OCI-LY3 (cell line): ENCODE measurements at regions not wholly inside any gene's neighbourhood (a gene's known extent, or its start where the extent isn't known, plus 50 kb on each side); places are given as distances from the start of the nearest gene placed in this dataset.

Experiments
- EZH2phosphoT487 ChIP-seq: fragments of 200-600 bp; shearing (Covaris generic); IDR thresholded peaks from 2 replicates; pipeline ENCODE4 v1.6.1; 2018; ENCODE audit warnings: antibody characterized with exemption, mixed run types, low read depth
- TF ChIP-seq, protein P1 (sequence below): fragments of 200-600, 300-600 bp; sonication (generic); IDR thresholded peaks from 2 replicates; pipeline ENCODE4 v1.5.1; 2014; ENCODE audit warnings: antibody characterized with exemption, low read length, low read depth

DNA sequence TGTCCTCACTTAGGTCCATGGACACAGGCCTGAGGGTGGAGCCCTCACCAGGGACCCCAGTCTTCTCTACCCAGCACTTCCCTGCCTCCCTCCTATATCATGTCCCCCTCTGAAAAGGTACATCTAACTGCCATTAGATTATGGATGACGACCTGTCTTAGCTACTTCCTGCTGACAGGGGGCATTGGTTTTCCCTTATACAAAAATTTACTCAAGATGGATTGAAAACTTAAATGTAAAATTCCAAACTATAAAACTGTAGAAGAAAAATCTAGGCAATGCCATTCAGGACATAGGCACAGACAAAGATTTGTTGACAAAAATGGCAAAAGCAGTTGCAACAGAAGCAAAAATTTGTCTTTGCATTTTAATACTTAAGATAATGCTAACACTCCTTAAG is 623.2 kb upstream of the FAM174A start:
- TF ChIP-seq, protein P1, sequence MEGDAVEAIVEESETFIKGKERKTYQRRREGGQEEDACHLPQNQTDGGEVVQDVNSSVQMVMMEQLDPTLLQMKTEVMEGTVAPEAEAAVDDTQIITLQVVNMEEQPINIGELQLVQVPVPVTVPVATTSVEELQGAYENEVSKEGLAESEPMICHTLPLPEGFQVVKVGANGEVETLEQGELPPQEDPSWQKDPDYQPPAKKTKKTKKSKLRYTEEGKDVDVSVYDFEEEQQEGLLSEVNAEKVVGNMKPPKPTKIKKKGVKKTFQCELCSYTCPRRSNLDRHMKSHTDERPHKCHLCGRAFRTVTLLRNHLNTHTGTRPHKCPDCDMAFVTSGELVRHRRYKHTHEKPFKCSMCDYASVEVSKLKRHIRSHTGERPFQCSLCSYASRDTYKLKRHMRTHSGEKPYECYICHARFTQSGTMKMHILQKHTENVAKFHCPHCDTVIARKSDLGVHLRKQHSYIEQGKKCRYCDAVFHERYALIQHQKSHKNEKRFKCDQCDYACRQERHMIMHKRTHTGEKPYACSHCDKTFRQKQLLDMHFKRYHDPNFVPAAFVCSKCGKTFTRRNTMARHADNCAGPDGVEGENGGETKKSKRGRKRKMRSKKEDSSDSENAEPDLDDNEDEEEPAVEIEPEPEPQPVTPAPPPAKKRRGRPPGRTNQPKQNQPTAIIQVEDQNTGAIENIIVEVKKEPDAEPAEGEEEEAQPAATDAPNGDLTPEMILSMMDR = no peak
- no peak for TF ChIP-seq EZH2phosphoT487
